Endothelial cell of umbilical vein (primary cell): ENCODE measurements at regions not wholly inside any gene's neighbourhood (a gene's known extent, or its start where the extent isn't known, plus 50 kb on each side); places are given as distances from the start of the nearest gene placed in this dataset.

Experiments
- BruUV-seq: library from RNA; stranded (reverse); fragments of 400-500 nt; replicated peaks from 2 replicates; lab custom pipeline; 2021; lab: Mats Ljungman, UMichigan
- CTCF ChIA-PET: fragments of 300-600, 350-600 bp; sonication (Branson Sonifier 250); formaldehyde crosslinking; loops from one replicate; lab custom pipeline; 2021; ENCODE audit warnings: antibody characterized with exemption, inconsistent platforms; lab: Charles Lee
- POLR2A ChIA-PET: fragments of 300-600, 350-600 bp; sonication (Branson Sonifier 250); formaldehyde crosslinking; loops from one replicate; lab custom pipeline; 2021; ENCODE audit warnings: antibody characterized with exemption, inconsistent platforms; lab: Charles Lee
- DNase-seq: peaks from one replicate; pipeline ENCODE4 v3.0.0-alpha.2; 2011; ENCODE audit warnings: low read depth, low spot score
- FAIRE-seq: peaks from 2 replicates; lab custom pipeline; 2011; peaks lifted over from hg19 to GRCh38; lab: Jason Lieb, UNC
- H2AFZ ChIP-seq: 2 replicates; pipeline ENCODE4 v1.6.0; 2012; ENCODE audit warnings: low read depth, low read length, control low read depth, inconsistent platforms
- H3K27ac ChIP-seq: 2 replicates; pipeline ENCODE4 v1.5.1; 2011; ENCODE audit warnings: low read depth, mild to moderate bottlenecking, control low read depth, low read length, moderate library complexity; ENCODE audit not compliant: insufficient read depth
- H3K27me3 ChIP-seq, 2 experiments: 2 replicates each; pipeline versions ENCODE4 v1.6.0 to v1.6.1; 2011; ENCODE audit warnings: low read length in 2 of 2, mixed read lengths in 1 of 2; ENCODE audit not compliant: control insufficient read depth in 2 of 2, insufficient read depth in 2 of 2
- H3K36me3 ChIP-seq, 2 experiments: 2 replicates in 1 of 2; 3 replicates in 1 of 2; pipeline ENCODE4 v1.5.1; 2011; ENCODE audit warnings: low read length in 2 of 2, mild to moderate bottlenecking in 1 of 2, moderate library complexity in 1 of 2; ENCODE audit not compliant: control insufficient read depth in 2 of 2, insufficient read depth in 2 of 2; ENCODE audit errors: extremely low read depth in 1 of 2
- H3K4me1 ChIP-seq: 3 replicates; pipeline ENCODE4 v1.5.1; 2011; ENCODE audit warnings: mild to moderate bottlenecking, low read length; ENCODE audit not compliant: control insufficient read depth, insufficient read depth; ENCODE audit errors: extremely low read depth
- H3K4me2 ChIP-seq: 2 replicates; pipeline ENCODE4 v1.6.1; 2011; ENCODE audit warnings: low read length, control low read depth, mixed read lengths; ENCODE audit not compliant: insufficient read depth
- H3K4me3 ChIP-seq, 3 experiments: fragments of 200-600 bp in 1 of 3; sonication (generic), shearing (Covaris generic) in 1 of 3; replicated peaks in 1 of 3; 2 replicates each; pipeline ENCODE4 v1.5.1; 2011 to 2016; ENCODE audit warnings: control low read depth in 3 of 3, low read length in 3 of 3, mild to moderate bottlenecking in 2 of 3, inconsistent platforms in 1 of 3, low read depth in 1 of 3, moderate library complexity in 1 of 3; ENCODE audit not compliant: insufficient read depth in 1 of 3
- H3K79me2 ChIP-seq: 2 replicates; pipeline ENCODE4 v1.6.0; 2012; ENCODE audit warnings: low read length, inconsistent platforms; ENCODE audit not compliant: control insufficient read depth, insufficient read depth
- H3K9ac ChIP-seq: replicated peaks from 2 replicates; pipeline ENCODE3; 2011; ENCODE audit warnings: low read length, control low read depth; ENCODE audit not compliant: insufficient read depth; ENCODE audit errors: extremely low read depth
- H3K9me1 ChIP-seq: replicated peaks from 3 replicates; pipeline ENCODE4 v1.6.0; 2011; ENCODE audit warnings: mild to moderate bottlenecking, low read length; ENCODE audit not compliant: control insufficient read depth, insufficient read depth; ENCODE audit errors: extremely low read depth
- H3K9me3 ChIP-seq: replicated peaks from 2 replicates; pipeline ENCODE4 v1.5.1; 2012; ENCODE audit warnings: low read length, inconsistent platforms; ENCODE audit not compliant: control insufficient read depth, insufficient read depth
- H4K20me1 ChIP-seq: replicated peaks from 2 replicates; pipeline ENCODE3; 2011; ENCODE audit warnings: mild to moderate bottlenecking, low read length; ENCODE audit not compliant: control insufficient read depth, insufficient read depth; ENCODE audit errors: extremely low read depth
- CTCF ChIP-seq, 2 donors: IDR thresholded peaks; 1 replicate in 1 of 2; 2 replicates in 1 of 2; pipeline ENCODE4 v1.5.1; 2011; ENCODE audit warnings: low read length in 2 of 2, mild to moderate bottlenecking in 2 of 2, moderate library complexity in 2 of 2, control low read depth in 1 of 2, inconsistent platforms in 1 of 2, low read depth in 1 of 2; ENCODE audit not compliant: insufficient read depth in 1 of 2; ENCODE audit errors: extremely low read depth in 1 of 2
- EZH2 ChIP-seq: IDR thresholded peaks from 2 replicates; pipeline ENCODE4 v1.6.1; 2012; ENCODE audit warnings: borderline replicate concordance, low read depth, mild to moderate bottlenecking, moderate library complexity, low read length, inconsistent platforms; ENCODE audit not compliant: severe bottlenecking
- FOS ChIP-seq: IDR thresholded peaks from 2 replicates; pipeline ENCODE4 v1.6.1; 2011; ENCODE audit warnings: mild to moderate bottlenecking, low read length, moderate library complexity, borderline replicate concordance; ENCODE audit not compliant: insufficient read depth
- GATA2 ChIP-seq: IDR thresholded peaks from 2 replicates; pipeline ENCODE4 v1.7.0; 2011; ENCODE audit warnings: low read depth, mild to moderate bottlenecking, moderate library complexity, mixed read lengths, low read length; ENCODE audit not compliant: insufficient read length, insufficient read depth
- JUN ChIP-seq: IDR thresholded peaks from 2 replicates; pipeline ENCODE4 v1.6.1; 2011; ENCODE audit warnings: borderline replicate concordance, low read depth; ENCODE audit not compliant: insufficient read length, insufficient read depth
- MAX ChIP-seq: IDR thresholded peaks from 2 replicates; pipeline ENCODE4 v1.6.1; 2011; ENCODE audit not compliant: insufficient read depth, insufficient read length
- MYC ChIP-seq: IDR thresholded peaks from one replicate; pipeline ENCODE4 v1.6.1; 2011; ENCODE audit warnings: mild to moderate bottlenecking, low read depth, low read length
- POLR2A ChIP-seq: IDR thresholded peaks from 2 replicates; pipeline ENCODE4 v1.6.1; 2012; ENCODE audit warnings: low read depth, mild to moderate bottlenecking, control low read depth, low read length
- POLR2AphosphoS5 ChIP-seq: IDR thresholded peaks from 2 replicates; pipeline ENCODE4 v1.6.1; 2012; ENCODE audit warnings: low read depth, mild to moderate bottlenecking, control low read depth, low read length, moderate library complexity; ENCODE audit not compliant: insufficient read depth
- dilution Hi-C: fragments of 300-500 bp; cut with MboI; formaldehyde crosslinking; loops from one replicate; pipeline ENCODE4 v1.15.0; 2019; ENCODE audit warnings: low sequenced_read_pairs; ENCODE audit not compliant: extremely low pct_ligation_motif_present
- intact Hi-C: fragments of 100-400 bp; cut with micrococcal nuclease; formaldehyde crosslinking; loops from one replicate; pipeline ENCODE4 v1.10.0; 2022

GRCh38 chr17:63041722-63042121, 75.7 kb downstream of the TANC2 start:
- ChIA-PET POLR2A (no interaction called here), CTCF (interaction anchor here (1.1 to 3.0 kb wide), 2 partner anchors 9 to 46 kb away, joined by 3 to 15 read pairs; no protein-coding TSS in a partner anchor)
- Histone ChIP-seq H3K27ac (no peak overlapping the region), H3K9me1 (no peaks in the 10 kb centered on the region), H3K27me3 (no peaks in the 10 kb centered on the region), H3K9me3 (no peaks in the 10 kb centered on the region), H3K36me3 (no peaks in the 10 kb centered on the region), H4K20me1 (no peaks in the 10 kb centered on the region), H3K4me1 (peaks cover 6% of the 10 kb centered on the region), H2AFZ (no peak overlapping the region), H3K4me2 (no peak overlapping the region), H3K9ac (no peak overlapping the region), H3K4me3 (no peak overlapping the region), H3K79me2 (no peaks in the 10 kb centered on the region)
- no TSS peak for BruUV-seq
- TF ChIP-seq MAX (no peak), GATA2 (no peak), MYC (no peak), POLR2AphosphoS5 (no peak), JUN (no peak), POLR2A (no peak), FOS (no peak), CTCF (IDR thresholded peaks at IDR 0.05; ENCODE audit: extremely low read depth in 1 of 2, insufficient read depth in 1 of 2, low read depth in 1 of 2, low read length in 2 of 2) (no peak), EZH2 (no peak)
- dilution Hi-C loops = no loop called here
- DNase-seq = no peak
- no peak for FAIRE-seq
- intact Hi-C loops = no loop called here
